ENCODE measurements at regions not wholly inside any gene's neighbourhood (a gene's known extent, or its start where the extent isn't known, plus 50 kb on each side); places are given as distances from the start of the nearest gene placed in this dataset.

DNA sequence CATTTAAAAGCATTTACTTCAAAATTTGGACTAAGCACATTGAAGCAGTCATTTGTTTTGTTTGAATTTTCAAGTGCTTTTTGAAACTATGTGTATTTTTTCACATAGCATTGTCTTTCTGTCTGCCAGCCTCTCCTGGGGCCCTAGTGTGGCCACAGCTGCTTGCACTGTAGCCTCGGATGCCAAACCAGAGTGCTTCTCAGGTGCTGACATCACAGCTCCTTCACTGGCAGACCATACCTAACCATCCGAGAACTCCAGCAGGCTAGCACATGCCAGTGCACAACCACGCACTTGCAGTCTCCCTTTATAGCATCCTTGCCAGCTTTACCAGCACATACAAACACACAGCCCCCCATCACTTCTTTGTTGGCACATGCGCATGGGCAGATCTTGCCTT is 1019.7 kb downstream of the STPG2 start:
- Histone ChIP-seq H3K9ac (ENCODE audit: insufficient read depth, low read length, poor library complexity, severe bottlenecking) (no peak overlapping the region), H3K9me3 (replicated peaks in 1 of 2; ENCODE audit: control insufficient read depth in 1 of 2, insufficient read depth in 1 of 2, low read length in 2 of 2) (peaks cover 10 to 15% of the 10 kb centered on the region in 2 donors), H3K79me2 (ENCODE audit: insufficient read depth, low read length) (no peaks in the 10 kb centered on the region), H3K4me3 (replicated peaks in 1 of 3; ENCODE audit: low read depth in 2 of 3, low read length in 3 of 3) (no peak overlapping the region), H4K20me1 (ENCODE audit: insufficient read depth, low read length) (no peaks in the 10 kb centered on the region), H3K36me3 (replicated peaks in 1 of 2; ENCODE audit: control insufficient read depth in 1 of 2, insufficient read depth in 2 of 2, low read length in 2 of 2) (no peaks in the 10 kb centered on the region), H2AFZ (ENCODE audit: insufficient read depth, low read depth, low read length, poor library complexity, severe bottlenecking) (no peak overlapping the region), H3K27ac (ENCODE audit: low read depth in 1 of 2, low read length in 2 of 2) (no peak overlapping the region), H3K4me2 (replicated peaks; ENCODE audit: extremely low read depth, low read length, poor library complexity, severe bottlenecking) (no peak overlapping the region), H3K27me3 (ENCODE audit: control insufficient read depth in 2 of 2, insufficient read depth in 2 of 2, low read length in 2 of 2) (no peaks in the 10 kb centered on the region), H3K4me1 (ENCODE audit: control insufficient read depth in 1 of 2, insufficient read depth in 2 of 2, low read length in 2 of 2) (no peaks in the 10 kb centered on the region)
- Mint-ChIP-seq H3K36me3 (no peaks in the 10 kb centered on the region), H3K4me3 (no peak overlapping the region), H3K27me3 (ENCODE audit: low read depth in 3 of 3) (no peaks in the 10 kb centered on the region), H3K27ac (no peak overlapping the region), H3K4me1 (no peaks in the 10 kb centered on the region), H3K9me3 (peaks cover 0 to 13% (median 8%) of the 10 kb centered on the region in 7 donors)
- TF ChIP-seq CTCF (IDR thresholded peaks at IDR 0.05): no peak
- intact Hi-C loops (cut with micrococcal nuclease): no loop called here
- DNase-seq: peak in 1 of 3 donors; percentile 2
- 95% methylated on average over 4 of the region's 4 CpGs for WGBS (ENCODE audit: insufficient coverage)

DNA sequence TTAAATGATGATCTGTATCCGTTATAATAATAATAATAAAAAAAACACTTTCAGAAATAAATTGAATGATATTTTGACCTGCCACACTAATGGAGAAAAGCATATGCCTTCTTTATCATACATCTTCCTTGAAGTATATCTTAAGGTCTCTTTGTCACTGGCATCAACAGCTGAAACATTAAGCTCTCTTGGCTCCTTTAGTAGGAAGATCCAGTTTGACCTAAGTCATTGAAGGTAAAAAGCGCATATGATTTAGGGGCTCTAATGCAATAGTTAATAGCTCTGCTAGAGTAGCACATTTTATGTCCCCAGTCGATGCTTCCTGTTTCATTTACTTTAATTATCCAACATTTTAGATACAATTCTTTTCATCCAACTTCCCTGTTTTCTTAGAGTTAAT is 1010.8 kb downstream of the STPG2 start:
- H4K20me1 ChIP-seq (ENCODE audit: insufficient read depth, low read length): no peaks in the 10 kb centered on the region
- no peaks in the 10 kb centered on the region for H3K79me2 ChIP-seq (ENCODE audit: insufficient read depth, low read length)
- no peaks in the 10 kb centered on the region for H3K27me3 ChIP-seq (ENCODE audit: control insufficient read depth in 2 of 2, insufficient read depth in 2 of 2, low read length in 2 of 2)
- no peak overlapping the region for H3K4me3 ChIP-seq (replicated peaks in 1 of 3; ENCODE audit: low read depth in 2 of 3, low read length in 3 of 3)
- H3K27ac ChIP-seq (ENCODE audit: low read depth in 1 of 2, low read length in 2 of 2): no peak overlapping the region
- H3K9ac ChIP-seq (ENCODE audit: insufficient read depth, low read length, poor library complexity, severe bottlenecking): no peak overlapping the region
- Mint-ChIP-seq H3K27ac (no peak overlapping the region), H3K9me3 (peaks cover 2 to 12% (median 6%) of the 10 kb centered on the region in 7 donors), H3K4me3 (no peak overlapping the region), H3K36me3 (no peaks in the 10 kb centered on the region), H3K4me1 (no peaks in the 10 kb centered on the region), H3K27me3 (ENCODE audit: low read depth in 3 of 3) (peaks cover 0 to 1% (median 0%) of the 10 kb centered on the region in 3 donors)
- no peaks in the 10 kb centered on the region for H3K36me3 ChIP-seq (replicated peaks in 1 of 2; ENCODE audit: control insufficient read depth in 1 of 2, insufficient read depth in 2 of 2, low read length in 2 of 2)
- no peak overlapping the region for H3K4me2 ChIP-seq (replicated peaks; ENCODE audit: extremely low read depth, low read length, poor library complexity, severe bottlenecking)
- no peak for DNase-seq
- H2AFZ ChIP-seq (ENCODE audit: insufficient read depth, low read depth, low read length, poor library complexity, severe bottlenecking): no peak overlapping the region
- TF ChIP-seq CTCF (IDR thresholded peaks at IDR 0.05): no peak
- peaks cover 1 to 7% of the 10 kb centered on the region in 2 donors for H3K9me3 ChIP-seq (replicated peaks in 1 of 2; ENCODE audit: control insufficient read depth in 1 of 2, insufficient read depth in 1 of 2, low read length in 2 of 2)
- WGBS (ENCODE audit: insufficient coverage): no CpG with 5 or more reads among the region's 3 CpGs
- no peaks in the 10 kb centered on the region for H3K4me1 ChIP-seq (ENCODE audit: control insufficient read depth in 1 of 2, insufficient read depth in 2 of 2, low read length in 2 of 2)
- intact Hi-C loops (cut with micrococcal nuclease): no loop called here
